GM23248 (cell line): ENCODE measurements at regions not wholly inside any gene's neighbourhood (a gene's known extent, or its start where the extent isn't known, plus 50 kb on each side); places are given as distances from the start of the nearest gene placed in this dataset.

Experiments
- EZH2 ChIP-seq: fragments of 200-600 bp; sonication (generic); IDR thresholded peaks from 2 replicates; pipeline ENCODE4 v1.6.1; 2018; ENCODE audit warnings: antibody characterized with exemption, mild to moderate bottlenecking; ENCODE audit not compliant: insufficient read depth, poor library complexity, severe bottlenecking
- EZH2phosphoT487 ChIP-seq: fragments of 200-600 bp; sonication (generic); IDR thresholded peaks from 2 replicates; pipeline ENCODE4 v1.6.1; 2018; ENCODE audit warnings: antibody characterized with exemption, moderate library complexity, mild to moderate bottlenecking, low read depth; ENCODE audit not compliant: insufficient read depth

DNA sequence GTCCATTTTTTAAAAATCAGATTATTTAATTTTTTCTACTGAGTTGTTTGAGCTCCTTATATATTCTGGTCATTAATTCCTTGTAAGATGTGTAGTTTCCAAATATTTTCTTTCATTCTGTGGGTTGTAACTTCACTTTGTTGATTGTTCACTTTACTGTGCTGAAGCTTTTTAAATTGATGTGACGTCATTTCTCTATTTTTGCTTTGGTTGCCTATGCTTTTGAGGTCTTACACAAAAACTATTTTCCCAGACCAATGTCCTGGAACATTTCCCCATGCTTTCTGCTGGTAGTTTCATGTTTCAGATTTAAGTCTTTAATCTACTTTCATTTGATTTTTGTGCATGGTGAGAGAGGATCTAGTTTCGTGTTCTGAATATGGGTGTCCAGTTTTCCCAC is 753.6 kb downstream of the TRIML1 start:
- TF ChIP-seq EZH2phosphoT487 (no peak), EZH2 (no peak)
